ENCODE measurements at regions not wholly inside any gene's neighbourhood (a gene's known extent, or its start where the extent isn't known, plus 50 kb on each side); places are given as distances from the start of the nearest gene placed in this dataset.

GRCh38 chr16:5537347-5537746 lies 439.8 kb upstream of the EEF2KMT start:
- TF ChIP-seq POLR2A (IDR thresholded peaks at IDR 0.05) = no peak
- TF ChIP-seq CTCF (IDR thresholded peaks at IDR 0.05 in 4 of 5, conservative IDR thresholded peaks at IDR 0.05 in 1 of 5) = no peak
